Osteoblast (primary cell): ENCODE measurements at regions not wholly inside any gene's neighbourhood (a gene's known extent, or its start where the extent isn't known, plus 50 kb on each side); places are given as distances from the start of the nearest gene placed in this dataset.

Experiments used
- DNase-seq: peaks from one replicate; pipeline ENCODE4 v3.0.0; 2011; ENCODE audit warnings: low spot score, mixed read lengths; ENCODE audit not compliant: insufficient read length; ENCODE audit errors: missing footprints
- H2AFZ ChIP-seq: 2 replicates; pipeline ENCODE4 v1.6.0; 2011; ENCODE audit warnings: mild to moderate bottlenecking, low read length
- H3K27ac ChIP-seq: 2 replicates; pipeline ENCODE4 v1.5.1; 2011; ENCODE audit warnings: mild to moderate bottlenecking, low read depth, low read length, moderate library complexity
- H3K27me3 ChIP-seq: 2 replicates; pipeline ENCODE4 v1.6.0; 2012; ENCODE audit warnings: mild to moderate bottlenecking, control low read depth, inconsistent platforms, low read length, moderate library complexity; ENCODE audit not compliant: insufficient read depth
- H3K36me3 ChIP-seq: 2 replicates; pipeline ENCODE4 v1.5.1; 2011; ENCODE audit warnings: mild to moderate bottlenecking, low read length, control low read depth, moderate library complexity; ENCODE audit not compliant: insufficient read depth
- H3K4me1 ChIP-seq: 2 replicates; pipeline ENCODE4 v1.5.1; 2011; ENCODE audit warnings: mild to moderate bottlenecking, low read length, control low read depth, moderate library complexity; ENCODE audit not compliant: insufficient read depth
- H3K4me2 ChIP-seq: 2 replicates; pipeline ENCODE4 v1.6.0; 2011; ENCODE audit warnings: mild to moderate bottlenecking, low read length; ENCODE audit not compliant: insufficient read depth
- H3K4me3 ChIP-seq: fragments of 200-600 bp; sonication (generic); 3 replicates; pipeline ENCODE4 v1.5.1; 2012; ENCODE audit warnings: mild to moderate bottlenecking, low read length, inconsistent platforms; ENCODE audit not compliant: insufficient read depth
- H3K79me2 ChIP-seq: 2 replicates; pipeline ENCODE4 v1.6.0; 2012; ENCODE audit warnings: mild to moderate bottlenecking, low read length, control low read depth, inconsistent platforms; ENCODE audit not compliant: insufficient read depth
- H3K9me3 ChIP-seq: 2 replicates; pipeline ENCODE4 v1.5.1; 2011; ENCODE audit warnings: low read depth, low read length, control low read depth
- H4K20me1 ChIP-seq: 2 replicates; pipeline ENCODE4 v1.6.0; 2012; ENCODE audit warnings: mild to moderate bottlenecking, low read length, control low read depth; ENCODE audit not compliant: insufficient read depth
- CTCF ChIP-seq: IDR thresholded peaks from 2 replicates; pipeline ENCODE4 v1.5.1; 2011; ENCODE audit warnings: mild to moderate bottlenecking, low read depth, low read length, moderate library complexity; ENCODE audit errors: extremely low read depth

DNA sequence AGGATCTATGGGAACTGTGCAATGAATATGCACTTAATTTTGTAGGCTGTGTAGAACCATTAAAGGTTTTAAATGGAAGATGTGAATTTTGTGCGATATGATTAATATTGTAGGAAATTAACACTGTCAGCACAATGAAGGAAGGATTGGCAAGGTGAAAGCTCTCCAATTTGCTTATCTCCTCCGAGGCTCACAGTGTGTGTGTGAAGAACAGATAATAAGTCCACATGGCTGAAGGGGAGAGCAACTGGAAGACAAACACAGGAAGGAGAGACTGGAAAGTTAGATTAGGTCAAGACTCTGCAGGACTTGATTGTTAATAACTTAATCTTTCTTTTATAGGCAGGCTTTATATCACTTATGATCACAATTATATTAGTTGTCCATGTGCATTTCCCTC lies 269.7 kb upstream of the VRK2 start:
- no peak overlapping the region for H2AFZ ChIP-seq
- H3K4me2 ChIP-seq, result no peak overlapping the region
- H3K9me3 ChIP-seq, result no peaks in the 10 kb centered on the region
- H3K79me2 ChIP-seq, result no peaks in the 10 kb centered on the region
- DNase-seq, result no peak
- no peaks in the 10 kb centered on the region for H3K4me1 ChIP-seq
- no peak for TF ChIP-seq CTCF
- H3K4me3 ChIP-seq, result no peak overlapping the region
- no peaks in the 10 kb centered on the region for H3K27me3 ChIP-seq
- no peak overlapping the region for H3K27ac ChIP-seq
- H3K36me3 ChIP-seq, result no peaks in the 10 kb centered on the region
- no peaks in the 10 kb centered on the region for H4K20me1 ChIP-seq

- no peaks in the 10 kb centered on the region for H3K36me3 ChIP-seq
- no peaks in the 10 kb centered on the region for H4K20me1 ChIP-seq
- no peak overlapping the region for H3K27ac ChIP-seq
- DNase-seq, result no peak
- no peak overlapping the region for H3K4me3 ChIP-seq
- H2AFZ ChIP-seq, result no peak overlapping the region
- TF ChIP-seq CTCF, result no peak
- H3K4me1 ChIP-seq, result no peaks in the 10 kb centered on the region
- no peak overlapping the region for H3K4me2 ChIP-seq
- no peaks in the 10 kb centered on the region for H3K9me3 ChIP-seq
- H3K27me3 ChIP-seq, result no peaks in the 10 kb centered on the region
- H3K79me2 ChIP-seq, result no peaks in the 10 kb centered on the region
These were observed 264.0 kb upstream of the VRK2 start for GRCh38 chr2:57782587-57782986.

DNA sequence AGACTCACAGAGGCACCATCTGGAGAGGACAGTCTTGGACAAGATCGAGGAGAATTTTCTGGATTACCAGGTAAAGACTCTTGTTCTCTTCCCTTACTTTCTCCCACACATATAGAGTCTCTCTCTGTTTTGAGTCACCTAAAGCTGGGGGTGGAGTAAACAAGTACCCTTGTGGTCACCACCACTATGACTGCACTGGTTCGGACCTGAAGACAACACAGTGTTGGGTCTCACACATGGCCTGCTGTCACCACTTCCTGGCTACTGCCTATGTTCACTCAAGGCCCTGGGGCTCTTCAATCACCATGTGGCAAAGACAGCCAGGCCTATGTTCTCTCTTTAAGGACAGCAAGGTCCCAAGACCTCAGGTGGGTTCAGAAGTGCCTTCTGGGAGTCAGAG lies 253.3 kb upstream of the VRK2 start:
- no peak for DNase-seq
- TF ChIP-seq CTCF, result no peak
- Histone ChIP-seq H3K9me3 (no peaks in the 10 kb centered on the region), H3K4me3 (no peak overlapping the region), H3K4me2 (no peak overlapping the region), H3K27me3 (no peaks in the 10 kb centered on the region), H3K27ac (no peak overlapping the region), H2AFZ (no peak overlapping the region), H3K4me1 (no peaks in the 10 kb centered on the region), H4K20me1 (no peaks in the 10 kb centered on the region), H3K36me3 (no peaks in the 10 kb centered on the region), H3K79me2 (no peaks in the 10 kb centered on the region)

GRCh38 chr2:57796527-57796926 lies 250.1 kb upstream of the VRK2 start:
- H3K4me1 ChIP-seq, result no peaks in the 10 kb centered on the region
- H3K79me2 ChIP-seq, result no peaks in the 10 kb centered on the region
- no peak overlapping the region for H3K4me2 ChIP-seq
- no peaks in the 10 kb centered on the region for H3K27me3 ChIP-seq
- no peak for TF ChIP-seq CTCF
- H3K36me3 ChIP-seq, result no peaks in the 10 kb centered on the region
- H3K9me3 ChIP-seq, result no peaks in the 10 kb centered on the region
- no peak overlapping the region for H3K4me3 ChIP-seq
- no peaks in the 10 kb centered on the region for H4K20me1 ChIP-seq
- H2AFZ ChIP-seq, result no peak overlapping the region
- no peak overlapping the region for H3K27ac ChIP-seq
- no peak for DNase-seq
